GM21723 (cell line): ENCODE measurements at regions not wholly inside any gene's neighbourhood (a gene's known extent, or its start where the extent isn't known, plus 50 kb on each side); places are given as distances from the start of the nearest gene placed in this dataset.
"Not testable (repeated sequence)": the region's sequence is repeated elsewhere in the genome, so short reads cannot be mapped to it uniquely, and the experiment has no call there.

Experiments used
- ATAC-seq: cut with Tn5 transposase; IDR thresholded peaks from one replicate; pipeline ENCODE4 v1.9.1; 2021; ENCODE audit warnings: mild to moderate bottlenecking, moderate library complexity; ENCODE audit not compliant: unreplicated experiment

DNA sequence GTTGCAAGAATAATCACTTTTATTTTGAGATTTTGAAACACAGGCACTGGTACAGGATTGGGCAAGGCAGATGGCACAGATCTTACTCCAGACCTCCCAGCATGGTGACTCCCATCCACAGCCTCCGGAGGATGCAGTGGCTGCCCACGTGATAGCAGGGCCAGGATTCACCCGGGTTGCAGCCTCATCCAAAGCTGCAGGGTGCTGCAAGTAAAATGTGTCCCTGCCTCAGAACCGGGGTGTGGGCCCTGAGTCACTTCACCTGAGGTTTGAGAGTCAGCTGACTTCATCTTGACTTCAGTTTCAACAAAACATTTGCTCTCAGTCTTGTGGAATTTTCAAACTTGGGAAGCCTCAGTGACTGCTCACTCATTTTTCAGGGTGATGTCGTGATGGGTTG, 201.9 kb downstream of the FGF9 start:
- no peak for ATAC-seq

GRCh38 chr13:21875116-21875515, 204.2 kb downstream of the FGF9 start:
- ATAC-seq = no peak

DNA sequence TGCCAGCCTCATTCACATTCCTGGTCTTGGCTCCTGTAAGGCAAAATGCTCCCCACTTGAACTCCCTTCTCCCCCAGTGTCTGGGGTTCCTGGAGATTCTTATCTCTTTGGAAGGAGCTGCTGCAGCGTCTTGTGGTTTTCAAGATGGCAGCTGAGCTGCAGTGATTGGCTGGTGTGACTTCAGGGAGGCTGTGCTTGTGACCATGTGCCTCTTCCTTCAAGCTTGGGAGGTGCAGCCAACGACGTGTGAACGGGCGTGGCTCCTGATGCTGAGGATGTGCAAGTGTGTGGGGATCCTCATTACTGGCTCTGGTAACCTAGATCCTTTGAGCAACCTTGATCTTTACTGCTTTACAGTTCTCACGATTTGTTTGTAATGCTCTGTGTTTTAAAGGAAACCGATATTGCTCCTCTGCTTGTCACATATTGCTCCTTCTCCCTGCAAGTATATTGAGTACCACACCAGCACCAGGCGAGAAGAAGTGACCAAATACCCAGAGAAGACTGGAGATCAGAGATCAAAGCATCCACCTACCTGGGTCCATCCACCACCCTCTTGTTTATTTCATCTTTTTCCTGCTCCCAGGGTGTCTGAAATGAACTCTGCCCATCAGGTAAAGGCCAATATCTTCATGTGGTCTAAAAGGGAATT, 208.5 kb downstream of the FGF9 start:
- no peak for ATAC-seq

- ATAC-seq = no peak
These were observed 211.9 kb downstream of the FGF9 start for GRCh38 chr13:21882766-21883165.

DNA sequence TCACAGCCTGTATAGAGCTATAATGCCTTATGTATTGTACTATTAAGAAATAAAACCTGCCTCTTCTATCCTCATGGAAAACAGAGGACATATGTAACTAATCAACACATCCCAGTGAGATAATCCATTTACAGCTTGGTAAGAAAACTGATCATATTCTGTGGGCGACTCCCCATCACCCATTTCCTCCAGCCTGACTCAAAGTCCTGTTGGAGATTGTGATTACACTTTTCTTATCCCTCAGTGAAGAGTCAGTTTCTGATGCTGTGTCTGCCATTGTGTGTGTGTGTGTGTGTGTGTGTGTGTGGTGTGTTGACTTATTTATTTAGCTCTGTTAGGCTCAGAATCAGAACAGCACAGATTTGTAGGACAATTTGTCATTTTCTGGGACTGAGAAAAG, 212.8 kb downstream of the FGF9 start:
- ATAC-seq = no peak

DNA sequence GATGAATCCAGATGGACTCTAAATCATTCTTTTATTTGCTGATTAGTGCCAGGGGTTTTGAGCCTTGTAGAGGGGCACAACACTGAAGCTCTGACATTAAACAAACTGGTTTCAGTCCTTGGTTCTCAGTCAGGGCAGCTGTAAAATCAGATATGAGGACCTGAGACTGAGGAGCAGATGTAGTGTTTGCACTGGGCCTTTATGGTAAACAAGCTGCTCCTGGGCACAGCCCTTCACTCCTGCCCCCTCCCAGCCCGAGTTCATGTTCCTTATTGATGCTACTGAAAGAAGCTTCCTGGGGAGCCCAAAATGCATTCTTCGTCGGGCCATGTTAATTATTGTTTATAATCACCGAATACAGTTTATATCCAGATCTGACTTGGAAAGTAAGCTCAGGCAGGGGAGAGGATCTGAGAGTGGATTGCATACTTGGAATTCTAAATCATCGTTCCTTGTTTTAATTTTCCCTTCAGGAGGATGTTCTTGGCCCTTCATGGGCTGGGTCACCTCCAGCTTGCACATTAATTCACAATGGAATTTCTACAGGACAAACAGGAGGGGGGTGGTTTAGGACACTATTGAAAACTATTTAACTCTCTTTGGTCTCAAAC, 213.5 kb downstream of the FGF9 start:
- ATAC-seq = no peak

DNA sequence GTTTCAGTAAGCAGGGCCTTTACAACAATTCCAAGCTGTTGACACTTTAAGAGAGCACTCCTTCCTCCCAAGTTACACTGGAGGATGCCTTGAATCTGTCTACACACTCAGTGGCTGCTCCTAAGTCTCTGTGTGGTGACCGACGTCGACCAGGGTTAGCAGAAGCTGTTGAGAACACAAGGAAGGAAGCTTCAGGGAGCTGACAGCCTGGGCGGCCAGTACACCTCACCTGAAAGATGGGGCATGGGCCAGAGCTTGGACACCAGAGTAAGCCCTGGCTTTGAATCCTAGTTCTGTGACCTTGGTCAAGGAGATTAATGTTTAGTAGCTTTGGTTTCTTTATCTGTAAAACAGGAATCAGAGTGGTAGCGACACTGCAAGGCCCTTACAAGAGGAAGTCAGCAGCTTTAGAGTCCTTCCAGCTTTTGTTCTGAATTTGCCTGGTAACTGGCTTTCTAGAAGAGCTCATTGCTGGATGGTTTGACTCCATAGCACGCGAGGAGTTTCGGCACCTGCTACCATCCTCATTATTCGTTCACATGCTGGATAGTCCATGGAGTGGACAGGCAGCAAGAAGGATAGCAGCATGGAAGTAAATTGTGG, 214.2 kb downstream of the FGF9 start:
- ATAC-seq = no peak

- ATAC-seq = no peak
These were observed 214.9 kb downstream of the FGF9 start for GRCh38 chr13:21885714-21886224.

- no peak for ATAC-seq
These were observed 218.8 kb downstream of the FGF9 start for GRCh38 chr13:21889651-21890050.

DNA sequence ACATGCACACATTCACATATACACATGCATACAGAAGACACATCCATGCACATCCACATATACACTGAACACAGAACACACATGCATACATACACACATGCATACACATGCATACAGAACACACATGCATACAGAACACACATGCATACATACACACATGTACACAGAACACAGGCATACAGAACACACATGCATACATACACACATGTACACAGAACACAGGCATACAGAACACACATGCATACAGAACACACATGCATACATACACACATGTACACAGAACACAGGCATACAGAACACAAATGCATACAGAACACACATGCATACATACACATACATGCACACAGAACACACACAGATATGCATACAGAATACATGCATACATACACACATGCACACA, 219.3 kb downstream of the FGF9 start:
- not testable (repeated sequence) for ATAC-seq

DNA sequence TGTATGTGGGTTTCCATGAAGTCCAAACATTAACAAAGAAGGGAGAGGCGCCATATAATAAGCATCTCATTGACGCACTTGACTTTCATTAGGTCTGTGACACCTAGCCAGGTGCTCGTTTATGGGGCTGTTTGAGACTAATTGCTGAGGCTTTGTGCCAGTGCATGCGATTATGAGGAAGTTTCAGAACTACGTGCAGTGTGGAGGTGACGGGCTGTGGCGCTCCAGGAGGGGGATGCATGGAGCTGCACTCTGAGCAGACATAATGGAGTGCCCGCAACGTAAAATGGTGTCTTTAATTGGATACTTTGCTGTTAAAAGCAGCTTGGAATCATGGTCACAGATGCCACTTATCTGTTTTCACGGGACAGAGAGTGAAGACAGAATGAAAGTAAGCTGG, 223.2 kb downstream of the FGF9 start:
- no peak for ATAC-seq

- no peak for ATAC-seq
These were observed 224.1 kb downstream of the FGF9 start for GRCh38 chr13:21894703-21895699.

DNA sequence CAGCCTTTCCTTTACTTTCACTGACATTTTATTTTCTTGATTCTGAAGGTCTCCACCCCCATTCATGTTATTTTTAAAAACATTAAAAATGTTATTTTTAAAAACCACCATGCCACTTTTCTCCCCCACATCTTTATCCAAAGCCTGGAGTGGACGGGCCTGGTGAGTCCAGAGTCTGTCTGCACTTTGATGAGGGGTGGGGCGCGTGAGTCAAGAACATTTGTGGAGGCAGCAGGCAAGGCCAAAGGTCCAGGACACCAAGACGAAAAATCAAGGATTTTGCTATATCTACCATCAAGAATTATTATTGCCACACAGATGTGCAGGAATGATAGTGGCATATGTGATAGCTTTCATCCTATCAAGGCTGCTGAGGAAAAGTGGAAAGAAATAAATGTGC, 224.9 kb downstream of the FGF9 start:
- no peak for ATAC-seq

DNA sequence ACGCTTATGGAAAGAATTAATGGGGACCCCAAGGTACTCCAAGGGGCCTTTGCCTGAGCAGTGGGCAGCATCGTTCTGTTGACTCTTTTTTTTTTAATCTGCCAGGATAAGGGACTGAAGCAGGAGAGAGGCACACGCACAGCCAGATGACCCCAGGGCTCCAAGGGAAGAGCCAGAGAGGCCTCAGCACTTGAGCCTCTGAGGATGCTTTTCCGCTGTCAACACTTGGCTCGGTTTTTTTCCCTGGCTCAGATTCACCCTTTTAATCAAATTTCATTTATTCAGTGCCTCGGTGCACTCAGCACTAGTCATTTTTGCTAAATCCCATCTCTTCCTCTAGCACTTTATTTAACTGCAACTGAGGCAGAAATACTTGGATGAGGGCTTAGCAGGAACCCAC, 226.3 kb downstream of the FGF9 start:
- no peak for ATAC-seq

DNA sequence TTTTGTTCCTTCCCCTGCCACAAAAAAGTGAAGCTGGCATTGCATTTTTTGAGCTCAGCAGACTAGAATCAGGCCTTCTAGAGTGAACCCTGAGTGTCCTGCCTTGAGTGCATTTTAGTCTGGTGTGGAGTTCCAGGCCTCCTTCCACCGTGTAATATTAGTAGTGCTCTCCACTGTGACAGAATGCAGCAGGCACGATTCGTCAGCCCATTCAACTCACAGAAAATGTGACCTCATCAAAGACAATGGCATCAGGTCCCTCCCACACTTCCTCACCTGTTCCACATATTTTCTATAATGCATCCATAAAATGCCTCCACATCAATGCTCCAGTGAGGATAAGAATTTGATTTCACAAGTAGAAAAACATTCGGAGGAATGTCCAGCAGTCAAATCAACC, 227.6 kb downstream of the FGF9 start:
- no peak for ATAC-seq

DNA sequence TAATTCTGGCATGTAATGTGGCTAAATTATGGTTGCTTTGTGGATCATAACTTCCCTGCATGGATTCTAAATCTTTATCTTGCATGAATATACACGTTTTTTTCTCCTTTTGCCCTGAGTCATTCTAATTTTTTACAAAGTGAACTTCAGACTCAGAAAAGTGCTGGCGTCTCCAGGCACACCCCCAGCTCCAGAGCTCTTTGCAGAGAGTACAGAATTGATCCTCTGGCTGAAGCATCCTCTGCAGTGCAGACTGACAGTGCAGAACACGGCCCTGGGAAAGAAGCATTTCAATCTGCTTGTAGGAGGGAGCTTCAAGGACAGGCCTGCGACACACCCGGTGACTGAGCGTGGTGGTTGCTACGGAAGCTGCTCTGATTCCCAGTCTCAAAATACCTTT, 228.1 kb downstream of the FGF9 start:
- ATAC-seq = no peak

DNA sequence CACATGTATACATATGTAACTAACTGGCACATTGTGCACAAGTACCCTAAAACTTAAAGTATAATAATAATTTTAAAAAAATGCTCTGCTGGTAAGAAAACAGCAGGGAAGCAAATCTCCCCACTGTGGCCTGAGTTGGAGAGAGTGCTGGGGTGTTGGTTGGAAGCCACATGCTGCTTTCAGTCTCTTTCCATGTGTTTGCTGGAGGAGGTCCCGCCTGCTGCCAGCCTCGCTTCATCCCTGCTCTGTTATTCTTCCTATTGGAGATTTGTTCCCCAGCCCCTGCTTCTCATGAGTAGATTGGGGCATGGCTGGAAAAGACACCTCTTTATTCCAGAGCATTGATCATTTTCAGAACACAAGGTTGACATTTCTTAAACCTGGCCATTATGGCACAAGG, 230.5 kb downstream of the FGF9 start:
- ATAC-seq = no peak

- no peak for ATAC-seq
These were observed 231.2 kb downstream of the FGF9 start for GRCh38 chr13:21901811-21902708.

DNA sequence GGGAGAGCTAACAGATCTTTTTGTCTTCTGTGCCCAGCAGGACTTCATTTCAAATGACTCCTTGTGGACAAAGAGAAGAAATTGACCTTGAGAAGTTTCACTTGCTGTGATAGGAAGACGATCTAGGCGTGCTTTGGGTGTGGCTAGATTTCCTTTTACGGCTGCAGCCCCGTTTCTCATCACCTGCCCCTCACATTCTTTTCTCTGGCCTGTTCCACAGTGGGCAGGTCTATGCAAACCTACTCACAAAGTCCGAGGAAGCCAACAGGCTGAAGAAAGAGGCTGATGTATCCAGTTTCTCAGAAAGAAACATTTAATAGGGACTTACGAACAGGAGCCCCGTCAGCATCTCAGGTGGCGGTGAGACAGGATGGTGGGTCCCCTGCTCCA, 231.8 kb downstream of the FGF9 start:
- no peak for ATAC-seq

- ATAC-seq = no peak
These were observed 234.6 kb downstream of the FGF9 start for GRCh38 chr13:21905486-21905885.
